ENCODE measurements at regions not wholly inside any gene's neighbourhood (a gene's known extent, or its start where the extent isn't known, plus 50 kb on each side); places are given as distances from the start of the nearest gene placed in this dataset.
A peak's percentile ranks its signal among the peaks of the same experiment; 100 is the strongest.

DNA sequence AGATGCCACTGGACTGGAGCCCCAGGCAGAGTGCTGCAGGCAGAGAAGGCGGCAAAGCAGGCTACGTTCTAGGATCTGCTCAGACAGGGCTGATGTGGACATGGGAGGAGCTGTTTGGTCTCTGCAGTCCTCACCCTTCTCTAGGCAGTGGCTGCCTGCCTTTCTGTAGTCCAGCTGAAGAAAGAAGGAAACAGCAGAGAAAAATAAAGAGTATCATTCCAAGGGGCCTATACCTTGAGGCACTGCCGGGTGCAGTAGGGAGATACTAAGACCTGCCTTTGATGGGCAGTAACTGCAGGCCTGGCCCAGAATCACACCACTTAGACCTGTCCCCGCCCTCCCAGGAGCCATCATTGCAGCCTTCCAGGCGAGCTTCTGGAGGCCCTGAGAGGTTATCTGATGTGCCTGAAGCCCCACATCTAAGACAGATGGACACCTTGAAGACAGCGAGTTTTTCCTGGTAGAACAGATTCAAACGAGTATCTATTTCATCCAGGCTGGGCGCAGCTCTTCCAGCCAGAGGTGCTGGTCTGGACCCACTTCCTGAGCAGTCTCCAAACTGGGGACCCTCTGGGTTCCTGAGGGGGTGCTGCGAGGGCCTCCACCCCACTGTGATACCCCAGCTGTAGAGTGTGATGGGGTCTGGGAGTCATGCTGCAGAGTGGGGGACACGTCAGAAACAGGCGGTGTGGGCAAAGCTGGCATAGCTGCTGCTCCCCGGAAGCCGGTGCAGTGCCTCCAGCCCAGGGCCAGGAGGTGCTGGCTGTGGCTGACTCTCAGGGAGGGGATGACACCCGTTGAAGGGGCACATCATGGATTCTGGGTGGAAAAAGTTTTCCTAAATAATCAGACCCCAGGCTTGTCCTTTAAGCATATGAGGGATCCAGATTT, 87.3 kb upstream of the OTOS start:
- peaks cover 2 to 9% of the 10 kb centered on the region in 2 donors for H3K9me3 Mint-ChIP-seq
- ATAC-seq (no peak), DNase-seq (peak in 1 of 2 donors; percentile 12)
- TF ChIP-seq CTCF (IDR thresholded peaks at IDR 0.05), result no peak
- Histone ChIP-seq H3K27ac (ENCODE audit: low read length) (no peak overlapping the region), H3K4me3 (ENCODE audit: low read length) (no peak overlapping the region), H3K9me3 (ENCODE audit: control insufficient read depth, insufficient read depth, low read length) (peaks cover 9% of the 10 kb centered on the region), H3K27me3 (ENCODE audit: control insufficient read depth, insufficient read depth, low read length) (no peaks in the 10 kb centered on the region), H3K36me3 (ENCODE audit: control insufficient read depth, insufficient read depth, low read length) (no peaks in the 10 kb centered on the region), H3K4me1 (ENCODE audit: control insufficient read depth, insufficient read depth, low read length) (peaks cover 4% of the 10 kb centered on the region)
- H3K4me3 Mint-ChIP-seq, result no peak overlapping the region
- WGBS (ENCODE audit: insufficient coverage), result 90% methylated on average over 14 of the region's 14 CpGs
- intact Hi-C loops (cut with micrococcal nuclease), result no loop called here
- H3K4me1 Mint-ChIP-seq, result no peaks in the 10 kb centered on the region
- H3K27me3 Mint-ChIP-seq (ENCODE audit: low read depth in 2 of 2), result peaks cover 21 to 37% of the 10 kb centered on the region in 2 donors
- H3K36me3 Mint-ChIP-seq, result peaks cover 14% of the 10 kb centered on the region
- H3K27ac Mint-ChIP-seq, result no peak overlapping the region

- WGBS (ENCODE audit: insufficient coverage), result no CpG with 5 or more reads among the region's 1 CpG
- no peaks in the 10 kb centered on the region for H3K27me3 ChIP-seq (ENCODE audit: control insufficient read depth, insufficient read depth, low read length)
- Mint-ChIP-seq H3K27ac (no peak overlapping the region), H3K36me3 (peaks cover 14% of the 10 kb centered on the region), H3K27me3 (ENCODE audit: low read depth in 2 of 2) (peaks cover 14 to 25% of the 10 kb centered on the region in 2 donors), H3K4me1 (no peaks in the 10 kb centered on the region), H3K4me3 (no peak overlapping the region), H3K9me3 (peaks cover 2 to 9% of the 10 kb centered on the region in 2 donors)
- H3K9me3 ChIP-seq (ENCODE audit: control insufficient read depth, insufficient read depth, low read length), result peaks cover 9% of the 10 kb centered on the region
- intact Hi-C loops (cut with micrococcal nuclease), result no loop called here
- DNase-seq, result no peak
- no peak for TF ChIP-seq CTCF (IDR thresholded peaks at IDR 0.05)
- no peak for ATAC-seq
- no peaks in the 10 kb centered on the region for H3K36me3 ChIP-seq (ENCODE audit: control insufficient read depth, insufficient read depth, low read length)
- H3K4me1 ChIP-seq (ENCODE audit: control insufficient read depth, insufficient read depth, low read length), result peaks cover 9% of the 10 kb centered on the region
- no peak overlapping the region for H3K4me3 ChIP-seq (ENCODE audit: low read length)
- no peak overlapping the region for H3K27ac ChIP-seq (ENCODE audit: low read length)
These were observed 88.5 kb upstream of the OTOS start for GRCh38 chr2:240229005-240229404.

DNA sequence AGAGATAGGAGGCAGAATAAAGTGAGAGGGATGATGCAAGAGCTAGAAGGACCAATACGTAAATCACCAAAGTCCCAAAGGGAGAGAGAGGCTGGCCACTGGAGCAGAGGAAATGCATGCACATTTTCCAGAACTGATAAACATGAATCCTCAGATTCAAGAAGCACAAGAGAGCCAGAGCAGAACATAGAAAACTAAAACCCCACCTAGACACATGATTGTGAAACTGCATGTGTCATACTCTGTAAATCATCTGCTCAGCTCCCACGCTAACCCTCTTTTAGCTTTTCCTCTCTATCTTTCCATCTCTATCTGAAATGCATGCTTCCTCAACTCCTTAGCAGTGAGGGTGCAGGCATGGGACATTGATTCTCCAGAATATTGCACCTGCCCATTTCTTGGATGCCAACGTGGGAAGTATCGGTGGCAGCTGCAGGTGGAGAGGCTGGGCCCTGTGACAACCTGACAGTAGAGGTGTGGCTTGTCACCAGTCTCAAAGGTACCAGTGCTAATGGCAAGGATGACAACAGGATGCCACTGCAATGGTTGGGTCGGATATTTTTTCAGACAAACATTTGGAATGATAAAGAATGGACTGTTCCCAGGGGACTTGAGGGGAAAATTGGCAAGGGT, 89.3 kb upstream of the OTOS start:
- H3K27ac Mint-ChIP-seq, result no peak overlapping the region
- no peaks in the 10 kb centered on the region for H3K27me3 ChIP-seq (ENCODE audit: control insufficient read depth, insufficient read depth, low read length)
- no peak for ATAC-seq

More for the DNA sequence above, 89.3 kb upstream of the OTOS start:
- Mint-ChIP-seq H3K4me3 (no peak overlapping the region), H3K9me3 (peaks cover 2 to 9% of the 10 kb centered on the region in 2 donors), H3K36me3 (peaks cover 14% of the 10 kb centered on the region), H3K27me3 (ENCODE audit: low read depth in 2 of 2) (peaks cover 14 to 18% of the 10 kb centered on the region in 2 donors), H3K4me1 (no peaks in the 10 kb centered on the region)
- no peak overlapping the region for H3K4me3 ChIP-seq (ENCODE audit: low read length)
- intact Hi-C loops (cut with micrococcal nuclease), result no loop called here
- TF ChIP-seq CTCF (IDR thresholded peaks at IDR 0.05), result no peak
- H3K9me3 ChIP-seq (ENCODE audit: control insufficient read depth, insufficient read depth, low read length), result peaks cover 9% of the 10 kb centered on the region
- peaks cover 9% of the 10 kb centered on the region for H3K4me1 ChIP-seq (ENCODE audit: control insufficient read depth, insufficient read depth, low read length)
- no peak overlapping the region for H3K27ac ChIP-seq (ENCODE audit: low read length)
- DNase-seq, result no peak
- H3K36me3 ChIP-seq (ENCODE audit: control insufficient read depth, insufficient read depth, low read length), result no peaks in the 10 kb centered on the region
- WGBS (ENCODE audit: insufficient coverage), result 72% methylated on average over 5 of the region's 5 CpGs
